ENCODE measurements at regions not wholly inside any gene's neighbourhood (a gene's known extent, or its start where the extent isn't known, plus 50 kb on each side); places are given as distances from the start of the nearest gene placed in this dataset.

GRCh38 chr4:130143656-130144055 lies 1047.7 kb downstream of the C4orf33 start:
- Histone ChIP-seq H3K36me3 (ENCODE audit: control insufficient read depth, insufficient read depth, low read length) (no peaks in the 10 kb centered on the region), H3K27me3 (ENCODE audit: control insufficient read depth, insufficient read depth, low read length) (no peaks in the 10 kb centered on the region), H3K27ac (ENCODE audit: low read depth, low read length) (no peak overlapping the region), H3K9me3 (ENCODE audit: control insufficient read depth, insufficient read depth, low read length) (no peaks in the 10 kb centered on the region), H3K4me3 (ENCODE audit: low read depth, low read length) (no peak overlapping the region), H3K9ac (ENCODE audit: low read depth, low read length) (no peak overlapping the region), H3K4me1 (ENCODE audit: control insufficient read depth, insufficient read depth, low read length) (peaks cover 10% of the 10 kb centered on the region)

DNA sequence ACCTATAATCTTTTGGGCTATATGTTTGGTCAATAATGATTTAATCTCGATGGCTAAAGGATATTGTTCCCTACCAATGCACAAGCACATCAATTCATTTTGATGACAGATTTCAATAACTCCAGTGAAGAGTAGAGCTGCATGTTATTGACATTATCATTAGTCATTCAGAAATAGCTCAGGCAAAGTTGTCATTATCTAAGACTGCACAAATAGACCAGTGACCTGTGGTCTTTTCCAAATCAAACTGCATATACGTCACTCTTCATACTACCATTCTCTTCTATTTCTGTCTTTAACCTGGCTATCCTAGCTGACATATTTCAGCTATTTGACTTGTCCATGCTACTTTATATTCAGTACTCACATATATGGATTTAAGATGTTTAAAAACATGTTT lies 1050.8 kb downstream of the C4orf33 start:
- Histone ChIP-seq H3K4me3 (ENCODE audit: low read depth, low read length) (no peak overlapping the region), H3K9ac (ENCODE audit: low read depth, low read length) (no peak overlapping the region), H3K9me3 (ENCODE audit: control insufficient read depth, insufficient read depth, low read length) (no peaks in the 10 kb centered on the region), H3K36me3 (ENCODE audit: control insufficient read depth, insufficient read depth, low read length) (no peaks in the 10 kb centered on the region), H3K27me3 (ENCODE audit: control insufficient read depth, insufficient read depth, low read length) (no peaks in the 10 kb centered on the region), H3K27ac (ENCODE audit: low read depth, low read length) (no peak overlapping the region), H3K4me1 (ENCODE audit: control insufficient read depth, insufficient read depth, low read length) (peaks cover 16% of the 10 kb centered on the region)

DNA sequence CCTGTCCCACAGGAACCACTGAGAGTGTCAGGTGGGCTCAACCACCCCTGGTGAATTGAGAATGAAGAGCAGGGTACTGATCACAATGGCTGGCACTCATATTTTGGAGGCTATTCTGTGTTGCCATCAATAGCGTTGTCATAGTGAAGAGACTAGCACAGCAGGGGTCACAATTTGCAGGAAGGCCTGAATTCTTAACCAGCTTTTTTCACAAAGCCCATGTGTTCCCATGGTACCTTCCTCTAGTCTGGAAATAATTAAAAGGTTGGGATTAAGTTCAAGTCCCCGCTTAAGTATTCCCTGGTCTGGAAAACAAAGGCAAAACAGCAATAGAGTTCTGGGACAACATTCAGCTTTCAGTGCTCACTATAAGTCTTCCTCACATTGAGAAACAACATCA lies 1051.7 kb downstream of the C4orf33 start:
- H3K9me3 ChIP-seq (ENCODE audit: control insufficient read depth, insufficient read depth, low read length): no peaks in the 10 kb centered on the region
- no peaks in the 10 kb centered on the region for H3K27me3 ChIP-seq (ENCODE audit: control insufficient read depth, insufficient read depth, low read length)
- H3K9ac ChIP-seq (ENCODE audit: low read depth, low read length): no peak overlapping the region
- H3K27ac ChIP-seq (ENCODE audit: low read depth, low read length): peak overlapping the region; percentile 7
- H3K36me3 ChIP-seq (ENCODE audit: control insufficient read depth, insufficient read depth, low read length): no peaks in the 10 kb centered on the region
- peaks cover 16% of the 10 kb centered on the region for H3K4me1 ChIP-seq (ENCODE audit: control insufficient read depth, insufficient read depth, low read length)
- no peak overlapping the region for H3K4me3 ChIP-seq (ENCODE audit: low read depth, low read length)

GRCh38 chr4:130154901-130155300 lies 1058.9 kb downstream of the C4orf33 start:
- no peaks in the 10 kb centered on the region for H3K9me3 ChIP-seq (ENCODE audit: control insufficient read depth, insufficient read depth, low read length)
- no peaks in the 10 kb centered on the region for H3K36me3 ChIP-seq (ENCODE audit: control insufficient read depth, insufficient read depth, low read length)
- H3K27ac ChIP-seq (ENCODE audit: low read depth, low read length): no peak overlapping the region
- no peaks in the 10 kb centered on the region for H3K27me3 ChIP-seq (ENCODE audit: control insufficient read depth, insufficient read depth, low read length)
- H3K9ac ChIP-seq (ENCODE audit: low read depth, low read length): no peak overlapping the region
- H3K4me1 ChIP-seq (ENCODE audit: control insufficient read depth, insufficient read depth, low read length): peaks cover 7% of the 10 kb centered on the region; the same call in 1 of the 2 replicates
- H3K4me3 ChIP-seq (ENCODE audit: low read depth, low read length): no peak overlapping the region

GRCh38 chr4:130163701-130164100 lies 1067.7 kb downstream of the C4orf33 start:
- no peaks in the 10 kb centered on the region for H3K9me3 ChIP-seq (ENCODE audit: control insufficient read depth, insufficient read depth, low read length)
- no peak overlapping the region for H3K27ac ChIP-seq (ENCODE audit: low read depth, low read length)
- no peaks in the 10 kb centered on the region for H3K27me3 ChIP-seq (ENCODE audit: control insufficient read depth, insufficient read depth, low read length)
- H3K4me1 ChIP-seq (ENCODE audit: control insufficient read depth, insufficient read depth, low read length): 0 out of 2 replicates have a peak, but pooled peaks cover 5% of the 10 kb centered on the region
- no peak overlapping the region for H3K9ac ChIP-seq (ENCODE audit: low read depth, low read length)
- H3K36me3 ChIP-seq (ENCODE audit: control insufficient read depth, insufficient read depth, low read length): no peaks in the 10 kb centered on the region
- no peak overlapping the region for H3K4me3 ChIP-seq (ENCODE audit: low read depth, low read length)

GRCh38 chr4:130165381-130165780 lies 1069.4 kb downstream of the C4orf33 start:
- Histone ChIP-seq H3K36me3 (ENCODE audit: control insufficient read depth, insufficient read depth, low read length) (no peaks in the 10 kb centered on the region), H3K4me1 (ENCODE audit: control insufficient read depth, insufficient read depth, low read length) (0 out of 2 replicates have a peak, but pooled peaks cover 5% of the 10 kb centered on the region), H3K27ac (ENCODE audit: low read depth, low read length) (no peak overlapping the region), H3K9me3 (ENCODE audit: control insufficient read depth, insufficient read depth, low read length) (no peaks in the 10 kb centered on the region), H3K4me3 (ENCODE audit: low read depth, low read length) (no peak overlapping the region), H3K9ac (ENCODE audit: low read depth, low read length) (no peak overlapping the region), H3K27me3 (ENCODE audit: control insufficient read depth, insufficient read depth, low read length) (no peaks in the 10 kb centered on the region)

GRCh38 chr4:130172156-130172555 lies 1076.2 kb downstream of the C4orf33 start:
- Histone ChIP-seq H3K9me3 (ENCODE audit: control insufficient read depth, insufficient read depth, low read length) (no peaks in the 10 kb centered on the region), H3K4me1 (ENCODE audit: control insufficient read depth, insufficient read depth, low read length) (no peaks in the 10 kb centered on the region), H3K36me3 (ENCODE audit: control insufficient read depth, insufficient read depth, low read length) (no peaks in the 10 kb centered on the region), H3K27ac (ENCODE audit: low read depth, low read length) (no peak overlapping the region), H3K27me3 (ENCODE audit: control insufficient read depth, insufficient read depth, low read length) (no peaks in the 10 kb centered on the region), H3K4me3 (ENCODE audit: low read depth, low read length) (no peak overlapping the region), H3K9ac (ENCODE audit: low read depth, low read length) (no peak overlapping the region)

DNA sequence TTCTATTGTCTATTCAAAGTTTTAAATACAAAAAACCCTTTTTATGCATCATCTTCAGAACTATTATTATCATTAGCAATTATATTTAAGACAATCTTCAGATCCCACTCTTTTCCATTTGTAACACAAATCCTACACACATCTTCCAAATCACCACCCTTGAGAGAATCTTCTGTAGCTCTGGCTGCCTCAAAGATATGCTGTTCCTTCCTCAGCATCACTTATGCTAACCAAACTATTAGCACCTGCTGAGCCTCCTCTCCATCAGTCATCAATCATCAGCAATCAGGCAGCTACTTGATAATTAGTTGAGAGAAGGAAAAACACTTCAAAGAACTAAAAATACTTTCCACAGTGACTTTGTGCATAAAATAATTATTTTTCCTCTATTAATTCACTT lies 1082.2 kb downstream of the C4orf33 start:
- Histone ChIP-seq H3K27me3 (ENCODE audit: control insufficient read depth, insufficient read depth, low read length) (no peaks in the 10 kb centered on the region), H3K9me3 (ENCODE audit: control insufficient read depth, insufficient read depth, low read length) (no peaks in the 10 kb centered on the region), H3K9ac (ENCODE audit: low read depth, low read length) (no peak overlapping the region), H3K27ac (ENCODE audit: low read depth, low read length) (no peak overlapping the region), H3K4me3 (ENCODE audit: low read depth, low read length) (no peak overlapping the region), H3K4me1 (ENCODE audit: control insufficient read depth, insufficient read depth, low read length) (peaks cover 19% of the 10 kb centered on the region), H3K36me3 (ENCODE audit: control insufficient read depth, insufficient read depth, low read length) (no peaks in the 10 kb centered on the region)

DNA sequence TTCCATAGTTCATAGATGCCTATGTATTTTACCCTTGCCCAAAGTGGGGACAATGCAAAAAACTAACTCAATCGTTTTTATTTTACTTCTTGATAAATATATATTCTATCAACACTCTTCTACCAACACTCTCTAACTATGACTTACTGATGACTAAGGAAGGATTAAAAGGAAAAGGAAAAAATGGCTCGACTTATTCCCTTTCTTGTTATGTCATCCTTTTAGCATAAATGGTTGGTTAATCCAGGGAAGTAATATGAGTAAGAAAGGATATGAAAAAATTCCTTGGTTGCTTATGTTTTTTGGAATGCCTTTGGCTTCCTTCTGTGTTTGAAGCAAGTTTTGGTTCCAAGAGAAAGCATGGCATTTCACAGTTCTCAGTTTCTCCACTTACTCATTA lies 1087.1 kb downstream of the C4orf33 start:
- H3K9me3 ChIP-seq (ENCODE audit: control insufficient read depth, insufficient read depth, low read length): no peaks in the 10 kb centered on the region
- H3K27me3 ChIP-seq (ENCODE audit: control insufficient read depth, insufficient read depth, low read length): no peaks in the 10 kb centered on the region
- H3K36me3 ChIP-seq (ENCODE audit: control insufficient read depth, insufficient read depth, low read length): no peaks in the 10 kb centered on the region
- peaks cover 30% of the 10 kb centered on the region for H3K4me1 ChIP-seq (ENCODE audit: control insufficient read depth, insufficient read depth, low read length)
- H3K4me3 ChIP-seq (ENCODE audit: low read depth, low read length): no peak overlapping the region
- no peak overlapping the region for H3K9ac ChIP-seq (ENCODE audit: low read depth, low read length)
- H3K27ac ChIP-seq (ENCODE audit: low read depth, low read length): no peak overlapping the region

DNA sequence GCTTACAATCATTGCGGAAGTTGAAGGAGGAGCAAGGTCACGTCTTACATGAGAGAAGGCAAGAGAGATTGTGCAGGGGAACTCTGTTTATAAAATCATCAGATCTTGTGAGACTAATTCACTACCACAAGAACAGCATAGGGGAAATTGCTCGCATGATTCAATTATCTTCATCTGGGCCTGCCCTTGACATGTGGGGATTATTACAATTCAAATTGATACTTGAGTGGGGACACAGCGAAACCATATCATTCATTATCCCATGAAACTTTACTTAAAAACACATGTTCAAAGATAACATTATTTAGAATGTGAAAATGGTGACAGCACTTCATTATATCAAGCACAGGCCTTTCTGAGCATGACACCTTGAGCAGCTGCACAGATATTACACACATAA lies 1087.8 kb downstream of the C4orf33 start:
- Histone ChIP-seq H3K4me3 (ENCODE audit: low read depth, low read length) (no peak overlapping the region), H3K36me3 (ENCODE audit: control insufficient read depth, insufficient read depth, low read length) (no peaks in the 10 kb centered on the region), H3K27me3 (ENCODE audit: control insufficient read depth, insufficient read depth, low read length) (no peaks in the 10 kb centered on the region), H3K9ac (ENCODE audit: low read depth, low read length) (no peak overlapping the region), H3K4me1 (ENCODE audit: control insufficient read depth, insufficient read depth, low read length) (peaks cover 32% of the 10 kb centered on the region), H3K9me3 (ENCODE audit: control insufficient read depth, insufficient read depth, low read length) (no peaks in the 10 kb centered on the region), H3K27ac (ENCODE audit: low read depth, low read length) (no peak overlapping the region)

- no peak overlapping the region for H3K9ac ChIP-seq (ENCODE audit: low read depth, low read length)
- peaks cover 22% of the 10 kb centered on the region for H3K4me1 ChIP-seq (ENCODE audit: control insufficient read depth, insufficient read depth, low read length)
- no peak overlapping the region for H3K27ac ChIP-seq (ENCODE audit: low read depth, low read length)
- H3K9me3 ChIP-seq (ENCODE audit: control insufficient read depth, insufficient read depth, low read length): no peaks in the 10 kb centered on the region
- no peak overlapping the region for H3K4me3 ChIP-seq (ENCODE audit: low read depth, low read length)
- H3K27me3 ChIP-seq (ENCODE audit: control insufficient read depth, insufficient read depth, low read length): no peaks in the 10 kb centered on the region
- no peaks in the 10 kb centered on the region for H3K36me3 ChIP-seq (ENCODE audit: control insufficient read depth, insufficient read depth, low read length)
Measured at GRCh38 chr4:130185123-130185522, 1089.2 kb downstream of the C4orf33 start.

DNA sequence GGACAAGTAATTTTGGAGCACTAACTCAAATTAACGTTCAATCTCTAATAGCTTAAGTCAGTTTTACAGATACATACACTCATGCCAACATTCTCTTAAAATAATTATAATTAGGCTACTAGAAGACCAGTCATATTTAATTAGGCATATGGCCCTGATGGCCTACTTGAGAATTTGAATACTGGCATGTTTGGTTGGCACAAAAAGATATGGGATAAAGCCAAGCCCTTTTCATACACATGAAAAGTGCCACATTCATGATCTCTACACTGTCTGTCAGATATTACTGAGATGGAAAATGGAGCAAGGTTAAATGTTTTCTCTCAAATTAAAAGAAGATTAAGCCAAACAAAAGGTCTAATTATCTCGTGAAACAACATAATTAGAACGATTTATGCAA lies 1091.0 kb downstream of the C4orf33 start:
- Histone ChIP-seq H3K4me1 (ENCODE audit: control insufficient read depth, insufficient read depth, low read length) (peaks cover 19% of the 10 kb centered on the region), H3K27me3 (ENCODE audit: control insufficient read depth, insufficient read depth, low read length) (no peaks in the 10 kb centered on the region), H3K9ac (ENCODE audit: low read depth, low read length) (no peak overlapping the region), H3K36me3 (ENCODE audit: control insufficient read depth, insufficient read depth, low read length) (no peaks in the 10 kb centered on the region), H3K27ac (ENCODE audit: low read depth, low read length) (no peak overlapping the region), H3K4me3 (ENCODE audit: low read depth, low read length) (no peak overlapping the region), H3K9me3 (ENCODE audit: control insufficient read depth, insufficient read depth, low read length) (0 out of 2 replicates have a peak, but pooled peaks cover 5% of the 10 kb centered on the region)

All from HUES48 (cell line).